SK-N-SH (cell line): ENCODE measurements at regions not wholly inside any gene's neighbourhood (a gene's known extent, or its start where the extent isn't known, plus 50 kb on each side); places are given as distances from the start of the nearest gene placed in this dataset.
A peak's percentile ranks its signal among the peaks of the same experiment; 100 is the strongest.

Experiments
- ELF1 ChIP-seq: IDR thresholded peaks from 2 replicates; pipeline ENCODE4 v1.4.0; 2012
- EP300 ChIP-seq, 2 experiments: IDR thresholded peaks; 2 replicates each; pipeline versions ENCODE4 v1.4.0 to v1.6.1; 2012; ENCODE audit warnings: borderline replicate concordance in 1 of 2, low read depth in 1 of 2, low read length in 1 of 2
- FOSL2 ChIP-seq: IDR thresholded peaks from 2 replicates; pipeline ENCODE4 v1.4.0; 2012; ENCODE audit warnings: low read depth, mild to moderate bottlenecking, moderate library complexity, borderline replicate concordance
- GABPA ChIP-seq: IDR thresholded peaks from 2 replicates; pipeline ENCODE4 v1.4.0; 2012; ENCODE audit warnings: low read depth, mild to moderate bottlenecking
- GATA2 ChIP-seq: sonication (generic); formaldehyde crosslinking; IDR thresholded peaks from 2 replicates; pipeline ENCODE4 v1.5.0; 2020; ENCODE audit warnings: mild to moderate bottlenecking, missing genetic modification reagents
- IRF3 ChIP-seq: fragments of 150-350 bp; IDR thresholded peaks from 2 replicates; pipeline ENCODE4 v1.6.1; 2016; ENCODE audit warnings: mild to moderate bottlenecking, low read depth, low read length
- JUND ChIP-seq: IDR thresholded peaks from 2 replicates; pipeline ENCODE4 v1.4.0; 2012
- MEF2A ChIP-seq: IDR thresholded peaks from 2 replicates; pipeline ENCODE4 v1.4.0; 2012; ENCODE audit warnings: low read depth, borderline replicate concordance
- MXI1 ChIP-seq: IDR thresholded peaks from 2 replicates; pipeline ENCODE4 v1.6.1; 2012; ENCODE audit warnings: mild to moderate bottlenecking, low read depth, low read length, improper control_type of control experiment
- NFIC ChIP-seq: IDR thresholded peaks from 2 replicates; pipeline ENCODE4 v1.4.0; 2012; ENCODE audit warnings: borderline replicate concordance
- REST ChIP-seq: IDR thresholded peaks from 2 replicates; pipeline ENCODE4 v1.6.1; 2012; ENCODE audit warnings: mild to moderate bottlenecking, low read depth, low read length, moderate library complexity
- RXRA ChIP-seq: IDR thresholded peaks from 2 replicates; pipeline ENCODE4 v1.4.0; 2012; ENCODE audit warnings: low read depth, mild to moderate bottlenecking, borderline replicate concordance
- SIN3A ChIP-seq: IDR thresholded peaks from 2 replicates; pipeline ENCODE4 v1.6.1; 2012; ENCODE audit warnings: low read depth, mild to moderate bottlenecking, low read length, moderate library complexity, borderline replicate concordance
- SMC3 ChIP-seq: IDR thresholded peaks from 2 replicates; pipeline ENCODE4 v1.6.1; 2012; ENCODE audit warnings: low read depth, low read length, improper control_type of control experiment
- TAF1 ChIP-seq: IDR thresholded peaks from 2 replicates; pipeline ENCODE4 v1.6.1; 2012; ENCODE audit warnings: low read depth, mild to moderate bottlenecking, low read length, moderate library complexity, borderline replicate concordance
- YY1 ChIP-seq: IDR thresholded peaks from 2 replicates; pipeline ENCODE4 v1.4.0; 2012; ENCODE audit warnings: low read depth, mild to moderate bottlenecking
- ZBTB33 ChIP-seq: IDR thresholded peaks from 2 replicates; pipeline ENCODE4 v1.4.0; 2012; ENCODE audit warnings: low read depth, borderline replicate concordance

GRCh38 chr4:33067221-33067620 lies 2347.1 kb downstream of the PCDH7 start (continued):
- TF ChIP-seq EP300 (IDR thresholded peaks at IDR 0.05; ENCODE audit: borderline replicate concordance in 1 of 2, low read depth in 1 of 2, low read length in 1 of 2) (peak; percentile 30 to 60; a peak in 2 of 4 replicates), GABPA (no peak), GATA2 (CRISPR knock-in tag) (no peak), ELF1 (no peak), RXRA (0 out of 2 replicates have a peak, but pooled peaks have one; percentile 9), MEF2A (peak; percentile 74), JUND (peak; percentile 37), TAF1 (no peak), SIN3A (no peak), ZBTB33 (no peak), MXI1 (no peak), REST (no peak), FOSL2 (peak; percentile 18; the same call in 1 of the 2 replicates), SMC3 (no peak), NFIC (peak; percentile 37; the same call in 1 of the 2 replicates), IRF3 (no peak), YY1 (no peak)
